HepG2 (cell line): ENCODE measurements at regions not wholly inside any gene's neighbourhood (a gene's known extent, or its start where the extent isn't known, plus 50 kb on each side); places are given as distances from the start of the nearest gene placed in this dataset.

Experiments used
- ATAC-seq: fragments of 200-7000 bp; cut with Tn5 transposase; 3 replicates; pipeline ENCODE4 v1.9.1; 2020; ENCODE audit warnings: mild to moderate bottlenecking, moderate library complexity
- BruUV-seq: library from RNA; stranded (reverse); fragments of 400-500 nt; replicated peaks from 2 replicates; lab custom pipeline; 2021; lab: Mats Ljungman, UMichigan
- CTCF ChIA-PET: fragments of 300-600 bp; formaldehyde crosslinking; extraction: SDS; loops from one replicate; lab custom pipeline; 2021; ENCODE audit warnings: low total read pairs, inconsistent platforms, low intra/inter-chr PET ratio; lab: Yijun Ruan, JAX
- POLR2A ChIA-PET: fragments of 350-600 bp; sonication (Branson Sonifier 250); formaldehyde crosslinking; loops from one replicate; lab custom pipeline; 2020; ENCODE audit warnings: antibody characterized with exemption, inconsistent platforms; lab: Yijun Ruan, JAX
- DNase-seq: peaks from one replicate; pipeline ENCODE4 v3.0.0-alpha.2; 2015; ENCODE audit warnings: low spot score
- FAIRE-seq: peaks from 3 replicates; lab custom pipeline; 2011; peaks lifted over from hg19 to GRCh38; lab: Jason Lieb, UNC
- H2AFZ ChIP-seq: one replicate; pipeline ENCODE4 v1.6.1; 2011; ENCODE audit warnings: low read length, inconsistent platforms
- H3K27ac ChIP-seq: fragments of 300-600 bp; 3 replicates; pipeline ENCODE4 v1.8.0; 2011; ENCODE audit warnings: mixed run types, mild to moderate bottlenecking, mixed read lengths, low read length, inconsistent platforms; ENCODE audit not compliant: insufficient read depth; ENCODE audit errors: extremely low read length
- H3K27me3 ChIP-seq, 2 experiments: fragments of 200-600 bp in 1 of 2; 2 replicates in 1 of 2; 3 replicates in 1 of 2; pipeline versions ENCODE4 v1.6.0 to v1.8.0; 2011; ENCODE audit warnings: low read length in 2 of 2, mild to moderate bottlenecking in 2 of 2, moderate library complexity in 2 of 2, inconsistent platforms in 1 of 2; ENCODE audit not compliant: insufficient read depth in 2 of 2, control insufficient read depth in 1 of 2
- H3K36me3 ChIP-seq, 2 experiments: fragments of 200-600 bp in 1 of 2; replicated peaks in 1 of 2; 2 replicates in 1 of 2; 3 replicates in 1 of 2; pipeline versions ENCODE4 v1.5.1 to v1.8.0; 2011; ENCODE audit warnings: low read length in 2 of 2, inconsistent platforms in 1 of 2; ENCODE audit not compliant: insufficient read depth in 2 of 2, control insufficient read depth in 1 of 2
- H3K4me1 ChIP-seq: 2 replicates; pipeline ENCODE4 v1.5.1; 2012; ENCODE audit warnings: low read length, inconsistent platforms; ENCODE audit not compliant: insufficient read depth
- H3K4me2 ChIP-seq: 2 replicates; pipeline ENCODE4 v1.6.0; 2011; ENCODE audit warnings: low read depth, low read length, inconsistent platforms
- H3K4me3 ChIP-seq, 3 experiments: fragments of 200-600 bp in 1 of 3; sonication (generic), shearing (Covaris generic) in 1 of 3; replicated peaks in 1 of 3; 2 replicates each; pipeline ENCODE4 v1.5.1; 2011 to 2016; ENCODE audit warnings: low read length in 3 of 3, inconsistent platforms in 2 of 3, low read depth in 2 of 3, mild to moderate bottlenecking in 2 of 3, control low read depth in 1 of 3, mixed read lengths in 1 of 3; ENCODE audit not compliant: insufficient read depth in 1 of 3
- H3K79me2 ChIP-seq: one replicate; pipeline ENCODE4 v1.6.1; 2011; ENCODE audit warnings: low read length, inconsistent platforms; ENCODE audit not compliant: insufficient read depth
- H3K9ac ChIP-seq: 2 replicates; pipeline ENCODE4 v1.6.0; 2011; ENCODE audit warnings: mild to moderate bottlenecking, low read depth, low read length, inconsistent platforms; ENCODE audit not compliant: insufficient read depth
- H3K9me3 ChIP-seq: 2 replicates; pipeline ENCODE4 v1.5.1; 2012; ENCODE audit warnings: mild to moderate bottlenecking, low read length
- H4K20me1 ChIP-seq: 2 replicates; pipeline ENCODE4 v1.6.0; 2011; ENCODE audit warnings: inconsistent platforms, mild to moderate bottlenecking, low read length, moderate library complexity; ENCODE audit not compliant: insufficient read depth
- AKAP8 ChIP-seq: sonication (generic); formaldehyde crosslinking; IDR thresholded peaks from 2 replicates; pipeline ENCODE4 v1.5.1; 2020; ENCODE audit warnings: mild to moderate bottlenecking, missing genetic modification reagents
- CBX5 ChIP-seq: sonication (generic); formaldehyde crosslinking; IDR thresholded peaks from 2 replicates; pipeline ENCODE4 v1.4.0; 2020; ENCODE audit warnings: missing genetic modification reagents, borderline replicate concordance
- DMAP1 ChIP-seq: IDR thresholded peaks from 2 replicates; pipeline ENCODE4 v1.6.1; 2016
- FOXJ3 ChIP-seq: sonication (generic); formaldehyde crosslinking; IDR thresholded peaks from 2 replicates; pipeline ENCODE4 v1.4.0; 2020; ENCODE audit warnings: missing genetic modification reagents, mild to moderate bottlenecking, borderline replicate concordance
- NR2F2 ChIP-seq: IDR thresholded peaks from 2 replicates; pipeline ENCODE4 v1.6.1; 2012; ENCODE audit warnings: low read depth, inconsistent platforms, borderline replicate concordance
- PBX3 ChIP-seq: sonication (generic); formaldehyde crosslinking; IDR thresholded peaks from 2 replicates; pipeline ENCODE4 v1.8.1; 2023; ENCODE audit warnings: missing genetic modification reagents, inconsistent platforms, borderline replicate concordance
- PCBP1 ChIP-seq: fragments of 200-400 bp; formaldehyde crosslinking; IDR thresholded peaks from 2 replicates; pipeline ENCODE4 v1.6.1; 2017; ENCODE audit warnings: mild to moderate bottlenecking, low read depth, low read length, borderline replicate concordance
- SCMH1 ChIP-seq: sonication (generic); formaldehyde crosslinking; IDR thresholded peaks from 2 replicates; pipeline ENCODE4 v1.9.0; 2021; ENCODE audit warnings: missing genetic modification reagents, mild to moderate bottlenecking, borderline replicate concordance
- SMAD9 ChIP-seq: sonication (generic); formaldehyde crosslinking; IDR thresholded peaks from 2 replicates; pipeline ENCODE4 v1.5.1; 2020; ENCODE audit warnings: mild to moderate bottlenecking, missing genetic modification reagents
- ZFP90 ChIP-seq: sonication (generic); formaldehyde crosslinking; IDR thresholded peaks from 2 replicates; pipeline ENCODE4 v1.8.0; 2022; ENCODE audit warnings: missing genetic modification reagents, mild to moderate bottlenecking, inconsistent platforms, borderline replicate concordance
- ZFYVE20 ChIP-seq: sonication (generic); formaldehyde crosslinking; IDR thresholded peaks from 2 replicates; pipeline ENCODE4 v1.8.0; 2023; ENCODE audit warnings: low read depth, mild to moderate bottlenecking, moderate library complexity, missing genetic modification reagents, borderline replicate concordance
- ZNF296 ChIP-seq: sonication (generic); formaldehyde crosslinking; conservative IDR thresholded peaks from 2 replicates; pipeline ENCODE4 v1.5.0; 2020; ENCODE audit warnings: mild to moderate bottlenecking, missing genetic modification reagents
- ZNF337 ChIP-seq: sonication (generic); formaldehyde crosslinking; IDR thresholded peaks from 2 replicates; pipeline ENCODE4 v1.5.1; 2020; ENCODE audit warnings: missing genetic modification reagents, low read depth, mild to moderate bottlenecking, borderline replicate concordance
- ZNF563 ChIP-seq: sonication (generic); formaldehyde crosslinking; IDR thresholded peaks from 2 replicates; pipeline ENCODE4 v1.8.0; 2022; ENCODE audit warnings: mild to moderate bottlenecking, moderate library complexity, missing genetic modification reagents
- ZNF564 ChIP-seq: sonication (generic); formaldehyde crosslinking; IDR thresholded peaks from 2 replicates; pipeline ENCODE4 v1.8.1; 2023; ENCODE audit warnings: mild to moderate bottlenecking, missing genetic modification reagents
- ZNF614 ChIP-seq: IDR thresholded peaks from 2 replicates; pipeline ENCODE4 v1.6.1; 2018; ENCODE audit warnings: missing biosample characterization, missing genetic modification reagents, inconsistent platforms, borderline replicate concordance
- ZNF839 ChIP-seq: sonication (generic); formaldehyde crosslinking; IDR thresholded peaks from 2 replicates; pipeline ENCODE4 v1.4.0; 2020; ENCODE audit warnings: missing genetic modification reagents, mild to moderate bottlenecking, borderline replicate concordance
- WGBS: methylation state at CpG from one replicate; pipeline ENCODE4 v1.1.6; 2017; ENCODE audit warnings: low lambda C conversion rate; 5-methylcytosine and 5-hydroxymethylcytosine counted together
- in situ Hi-C: cut with HindIII; loops from 2 replicates; pipeline ENCODE4 v1.10.0; 2017; ENCODE audit warnings: low pct_unique_long_range_greater_than_20kb; ENCODE audit not compliant: extremely low pct_ligation_motif_present
- intact Hi-C: fragments of 100-400 bp; cut with micrococcal nuclease; formaldehyde crosslinking; loops from one replicate; pipeline ENCODE4 v1.10.0; 2022; ENCODE audit not compliant: unreplicated experiment

GRCh38 chr14:54172114-54172513, 215.5 kb upstream of the BMP4 start:
- Histone ChIP-seq H4K20me1 (no peaks in the 10 kb centered on the region), H3K4me2 (no peak overlapping the region), H2AFZ (no peak overlapping the region), H3K4me3 (no peak overlapping the region), H3K79me2 (no peaks in the 10 kb centered on the region), H3K4me1 (peaks cover 42% of the 10 kb centered on the region), H3K9me3 (no peaks in the 10 kb centered on the region), H3K27me3 (no peaks in the 10 kb centered on the region), H3K9ac (no peak overlapping the region), H3K36me3 (no peaks in the 10 kb centered on the region), H3K27ac (no peak overlapping the region)
- ATAC-seq (no peak), FAIRE-seq (no peak), DNase-seq (no peak)
- 95% methylated on average over 3 of the region's 3 CpGs for WGBS
- intact Hi-C loops (no loop called here), in situ Hi-C loops (no loop called here)
- TF ChIP-seq DMAP1 (CRISPR knock-in tag), result no peak
- TF ChIP-seq ZNF564 (CRISPR knock-in tag), result no peak
- no peak for TF ChIP-seq ZNF296
- no peak for TF ChIP-seq SMAD9 (CRISPR knock-in tag)
- no peak for TF ChIP-seq SCMH1 (CRISPR knock-in tag)
- TF ChIP-seq ZNF839, result no peak
- no peak for TF ChIP-seq ZFYVE20
- no peak for TF ChIP-seq ZNF614
- TF ChIP-seq ZNF337, result no peak
- no peak for TF ChIP-seq ZNF563 (CRISPR knock-in tag)
- no peak for TF ChIP-seq PBX3 (CRISPR knock-in tag)
- no peak for TF ChIP-seq CBX5 (CRISPR knock-in tag)
- no peak for TF ChIP-seq AKAP8
- TF ChIP-seq NR2F2, result no peak
- no peak for TF ChIP-seq PCBP1
- no peak for TF ChIP-seq FOXJ3 (CRISPR knock-in tag)
- TF ChIP-seq ZFP90, result no peak
- ChIA-PET POLR2A (interaction anchor here (2.2 kb wide), 1 partner anchor 218 kb away, joined by 4 read pairs; no protein-coding TSS in a partner anchor), CTCF (no interaction called here)
- BruUV-seq, result no TSS peak
